Neural crest cell (in vitro differentiated cells): ENCODE measurements at regions not wholly inside any gene's neighbourhood (a gene's known extent, or its start where the extent isn't known, plus 50 kb on each side); places are given as distances from the start of the nearest gene placed in this dataset.
"Not testable (repeated sequence)": the region's sequence is repeated elsewhere in the genome, so short reads cannot be mapped to it uniquely, and the experiment has no call there.

Experiments used
- DNase-seq: peaks from one replicate; pipeline ENCODE4 v3.0.0; 2021; ENCODE audit warnings: low read depth, mixed read lengths, low spot score
- H3K27ac Mint-ChIP-seq: one replicate; pipeline ENCODE4 v1.8.0; 2021; ENCODE audit warnings: mild to moderate bottlenecking, mixed read lengths; ENCODE audit not compliant: unreplicated experiment
- H3K27me3 Mint-ChIP-seq: 2 replicates; pipeline ENCODE4 v1.8.0; 2021; ENCODE audit warnings: low read depth, mild to moderate bottlenecking, mixed read lengths
- H3K36me3 Mint-ChIP-seq: 2 replicates; pipeline ENCODE4 v1.8.0; 2021; ENCODE audit warnings: low read depth, mild to moderate bottlenecking, mixed read lengths
- H3K4me1 Mint-ChIP-seq: 2 replicates; pipeline ENCODE4 v1.8.0; 2021; ENCODE audit warnings: mixed read lengths
- H3K4me3 Mint-ChIP-seq: one replicate; pipeline ENCODE4 v1.8.0; 2021; ENCODE audit warnings: mild to moderate bottlenecking, mixed read lengths
- H3K9me3 Mint-ChIP-seq: 2 replicates; pipeline ENCODE4 v1.8.0; 2021; ENCODE audit warnings: mixed read lengths
- CTCF ChIP-seq: fragments of 200-600 bp; sonication (generic); conservative IDR thresholded peaks from 2 replicates; pipeline ENCODE4 v1.5.0; 2021; ENCODE audit warnings: antibody characterized with exemption, mild to moderate bottlenecking

- peaks cover 4% of the 10 kb centered on the region for H3K4me1 Mint-ChIP-seq
- no peak for TF ChIP-seq CTCF
- no peaks in the 10 kb centered on the region for H3K9me3 Mint-ChIP-seq
- no peak overlapping the region for H3K27ac Mint-ChIP-seq
- H3K4me3 Mint-ChIP-seq: no peak overlapping the region
- no peaks in the 10 kb centered on the region for H3K36me3 Mint-ChIP-seq
- DNase-seq: no peak
- H3K27me3 Mint-ChIP-seq: peaks cover 11% of the 10 kb centered on the region
Measured at GRCh38 chrX:151085207-151085606, 91.2 kb upstream of the GPR50 start.

DNA sequence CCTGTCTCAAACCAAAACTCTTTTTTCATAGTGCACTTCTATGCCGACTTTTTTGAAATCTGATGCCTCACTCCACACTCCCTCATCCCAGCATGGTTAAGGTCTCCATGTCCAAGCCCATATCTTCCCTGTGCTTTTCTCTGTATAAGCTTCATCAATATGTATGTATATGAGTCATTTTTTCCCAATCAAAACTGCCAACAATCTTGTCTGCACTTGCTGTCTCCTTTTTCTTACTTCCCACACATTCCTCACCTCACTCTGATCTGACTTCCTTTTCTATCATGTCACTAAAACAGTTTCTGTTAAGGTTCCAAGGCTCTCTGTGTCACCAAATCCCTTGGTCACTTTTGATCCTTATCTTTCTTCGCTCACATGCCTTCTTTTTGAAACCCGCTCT lies 88.2 kb upstream of the GPR50 start:
- H3K4me1 Mint-ChIP-seq: no peaks in the 10 kb centered on the region
- H3K27me3 Mint-ChIP-seq: peaks cover 9% of the 10 kb centered on the region
- no peaks in the 10 kb centered on the region for H3K36me3 Mint-ChIP-seq
- H3K27ac Mint-ChIP-seq: no peak overlapping the region
- TF ChIP-seq CTCF: no peak
- no peak for DNase-seq
- H3K9me3 Mint-ChIP-seq: peaks cover 4% of the 10 kb centered on the region
- H3K4me3 Mint-ChIP-seq: no peak overlapping the region

DNA sequence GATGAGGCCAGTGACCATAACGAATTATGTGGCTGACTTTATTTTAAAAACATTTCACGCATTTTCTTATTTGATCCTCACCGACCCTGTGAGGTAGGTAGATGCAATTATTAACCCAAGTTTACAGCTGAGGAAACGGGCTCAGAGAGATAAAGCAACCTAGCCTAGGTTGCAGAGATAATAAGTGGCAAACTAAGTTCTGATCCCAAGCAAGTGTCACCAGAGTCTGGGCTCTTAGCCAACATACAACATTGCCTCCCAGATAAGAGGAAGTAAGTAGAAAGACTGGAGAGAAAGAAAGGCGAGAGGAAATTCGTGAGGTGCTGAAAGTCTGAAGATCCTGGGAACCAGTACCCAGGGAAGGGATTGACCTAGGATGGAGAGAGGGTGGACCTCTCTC lies 77.4 kb upstream of the GPR50 start:
- H3K27me3 Mint-ChIP-seq: peaks cover 16% of the 10 kb centered on the region
- no peak for TF ChIP-seq CTCF
- DNase-seq: no peak

DNA sequence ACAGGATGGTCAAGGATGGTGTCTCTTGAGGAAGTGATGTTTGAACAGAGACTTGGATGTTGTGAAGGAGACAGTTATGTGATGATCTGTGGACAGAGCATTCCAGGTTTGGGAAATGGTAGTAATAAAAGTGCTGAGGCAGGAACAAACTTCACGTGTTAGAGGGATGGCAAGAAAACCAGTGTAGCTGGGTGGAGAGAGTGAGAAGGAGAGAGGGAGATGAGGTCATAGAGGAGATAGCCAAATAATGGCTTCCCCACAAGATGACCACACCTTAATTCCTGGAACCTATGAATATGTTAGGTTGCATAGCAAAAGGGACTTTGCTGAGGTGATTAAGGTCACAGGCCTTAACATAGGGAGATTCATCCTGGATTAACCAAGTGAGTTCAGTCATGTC lies 75.6 kb upstream of the GPR50 start:
- peaks cover 11% of the 10 kb centered on the region for H3K9me3 Mint-ChIP-seq
- no peak for TF ChIP-seq CTCF
- H3K36me3 Mint-ChIP-seq: peaks cover 2% of the 10 kb centered on the region
- peak overlapping the region; percentile 41 for H3K27ac Mint-ChIP-seq
- peaks cover 23% of the 10 kb centered on the region for H3K27me3 Mint-ChIP-seq
- no peak for DNase-seq
- H3K4me1 Mint-ChIP-seq: no peaks in the 10 kb centered on the region
- H3K4me3 Mint-ChIP-seq: no peak overlapping the region

More for the DNA sequence above, 77.4 kb upstream of the GPR50 start:
- Mint-ChIP-seq H3K4me3 (no peak overlapping the region), H3K9me3 (peaks cover 10% of the 10 kb centered on the region), H3K27ac (no peak overlapping the region), H3K36me3 (peaks cover 2% of the 10 kb centered on the region), H3K4me1 (no peaks in the 10 kb centered on the region)

GRCh38 chrX:151113200-151113599 lies 63.2 kb upstream of the GPR50 start:
- not testable (repeated sequence) for DNase-seq, H3K4me3 Mint-ChIP-seq, H3K36me3 Mint-ChIP-seq, H3K4me1 Mint-ChIP-seq, H3K27ac Mint-ChIP-seq, H3K9me3 Mint-ChIP-seq
- H3K27me3 Mint-ChIP-seq: peaks cover 12% of the 10 kb centered on the region
